Body of pancreas (tissue), 4 donors: ENCODE measurements at regions not wholly inside any gene's neighbourhood (a gene's known extent, or its start where the extent isn't known, plus 50 kb on each side); places are given as distances from the start of the nearest gene placed in this dataset.
"Not testable (repeated sequence)": the region's sequence is repeated elsewhere in the genome, so short reads cannot be mapped to it uniquely, and the experiment has no call there.

ENCODE experiments used
- ATAC-seq: fragments of 150-250 bp; one replicate; pipeline ENCODE4 v1.9.1; 2016
- DNase-seq, 4 donors: peaks; one replicate each; pipeline ENCODE4 v3.0.0-alpha.2; 2019
- H3K27ac ChIP-seq, 4 donors: fragments of 200-600 bp; sonication (generic); 1 replicate in 3 of 4; 2 replicates in 1 of 4; pipeline versions ENCODE4 v1.5.1 to v1.6.1; 2016 to 2019; ENCODE audit warnings: mild to moderate bottlenecking in 1 of 4, mixed read lengths in 1 of 4, moderate library complexity in 1 of 4
- H3K27me3 ChIP-seq, 2 donors: fragments of 200-600 bp; sonication (generic); one replicate each; pipeline ENCODE4 v1.6.0; 2016; ENCODE audit warnings: mild to moderate bottlenecking in 1 of 2
- H3K36me3 ChIP-seq, 2 donors: fragments of 200-600 bp; sonication (generic); replicated peaks in 1 of 2; 2 replicates each; pipeline ENCODE4 v1.5.1; 2016; ENCODE audit warnings: low read depth in 2 of 2; ENCODE audit not compliant: insufficient read depth in 1 of 2
- H3K4me1 ChIP-seq: fragments of 200-600 bp; sonication (generic); one replicate; pipeline ENCODE4 v1.6.0; 2016
- H3K4me3 ChIP-seq, 2 donors: fragments of 200-600 bp; sonication (generic); 1 replicate in 1 of 2; 2 replicates in 1 of 2; pipeline ENCODE4 v1.5.1; 2016 to 2019
- H3K9me3 ChIP-seq, 3 donors: fragments of 200-600 bp; sonication (generic); 1 replicate in 2 of 3; 2 replicates in 1 of 3; pipeline ENCODE4 v1.5.1; 2016
- POLR2A ChIP-seq, 3 donors: fragments of 450-650 bp; IDR thresholded peaks; one replicate each; pipeline ENCODE4 v1.6.1; 2016; ENCODE audit warnings: antibody characterized with exemption in 3 of 3, mild to moderate bottlenecking in 2 of 3
- WGBS, 2 donors: methylation state at CpG; one replicate each; pipeline ENCODE4 v1.1.5; 2017; 5-methylcytosine and 5-hydroxymethylcytosine counted together
- intact Hi-C: fragments of 100-400 bp; cut with DNase I; formaldehyde crosslinking; loops from one replicate; pipeline ENCODE4 v1.15.1; 2023
- TF ChIP-seq, protein P1 (sequence below), 7 experiments: fragments of 450-650 bp in 4 of 7; fragments of 200-600 bp in 3 of 7; sonication (generic) in 3 of 7; IDR thresholded peaks; one replicate each; pipeline ENCODE4 v1.5.1; 2016 to 2019; ENCODE audit warnings: antibody characterized with exemption in 7 of 7

- TF ChIP-seq, protein P1, sequence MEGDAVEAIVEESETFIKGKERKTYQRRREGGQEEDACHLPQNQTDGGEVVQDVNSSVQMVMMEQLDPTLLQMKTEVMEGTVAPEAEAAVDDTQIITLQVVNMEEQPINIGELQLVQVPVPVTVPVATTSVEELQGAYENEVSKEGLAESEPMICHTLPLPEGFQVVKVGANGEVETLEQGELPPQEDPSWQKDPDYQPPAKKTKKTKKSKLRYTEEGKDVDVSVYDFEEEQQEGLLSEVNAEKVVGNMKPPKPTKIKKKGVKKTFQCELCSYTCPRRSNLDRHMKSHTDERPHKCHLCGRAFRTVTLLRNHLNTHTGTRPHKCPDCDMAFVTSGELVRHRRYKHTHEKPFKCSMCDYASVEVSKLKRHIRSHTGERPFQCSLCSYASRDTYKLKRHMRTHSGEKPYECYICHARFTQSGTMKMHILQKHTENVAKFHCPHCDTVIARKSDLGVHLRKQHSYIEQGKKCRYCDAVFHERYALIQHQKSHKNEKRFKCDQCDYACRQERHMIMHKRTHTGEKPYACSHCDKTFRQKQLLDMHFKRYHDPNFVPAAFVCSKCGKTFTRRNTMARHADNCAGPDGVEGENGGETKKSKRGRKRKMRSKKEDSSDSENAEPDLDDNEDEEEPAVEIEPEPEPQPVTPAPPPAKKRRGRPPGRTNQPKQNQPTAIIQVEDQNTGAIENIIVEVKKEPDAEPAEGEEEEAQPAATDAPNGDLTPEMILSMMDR (IDR thresholded peaks at IDR 0.05), result no peak
- no peak for TF ChIP-seq POLR2A (IDR thresholded peaks at IDR 0.05)
- no peak overlapping the region for H3K4me3 ChIP-seq
- H3K4me1 ChIP-seq, result peaks cover 8% of the 10 kb centered on the region
- DNase-seq (no peak), ATAC-seq (no peak)
- no peaks in the 10 kb centered on the region for H3K36me3 ChIP-seq
- 83 to 88% methylated on average over 4 of the region's 4 CpGs for WGBS, 2 donors
- H3K9me3 ChIP-seq, result no peaks in the 10 kb centered on the region
- no peak overlapping the region for H3K27ac ChIP-seq
- intact Hi-C loops, result no loop called here
- no peaks in the 10 kb centered on the region for H3K27me3 ChIP-seq
Measured at GRCh38 chr9:6147846-6148245, 67.8 kb upstream of the IL33 start.

GRCh38 chr9:6144947-6145346 lies 70.7 kb upstream of the IL33 start:
- Histone ChIP-seq H3K27ac (no peak overlapping the region), H3K4me1 (peaks cover 13% of the 10 kb centered on the region), H3K4me3 (no peak overlapping the region), H3K36me3 (no peaks in the 10 kb centered on the region), H3K9me3 (no peaks in the 10 kb centered on the region), H3K27me3 (no peaks in the 10 kb centered on the region)
- TF ChIP-seq, protein P1 (IDR thresholded peaks at IDR 0.05), result no peak
- 82 to 94% methylated on average over 1 of the region's 1 CpG for WGBS, 2 donors
- DNase-seq, result no peak
- no peak for ATAC-seq
- intact Hi-C loops, result no loop called here

- TF ChIP-seq, protein P1 (IDR thresholded peaks at IDR 0.05), result peak in 2 of 7 experiments; percentile 8 to 19
- no peak for TF ChIP-seq POLR2A (IDR thresholded peaks at IDR 0.05)
- no peaks in the 10 kb centered on the region for H3K36me3 ChIP-seq
Measured at GRCh38 chr9:6142799-6143454, 72.7 kb upstream of the IL33 start.

DNA sequence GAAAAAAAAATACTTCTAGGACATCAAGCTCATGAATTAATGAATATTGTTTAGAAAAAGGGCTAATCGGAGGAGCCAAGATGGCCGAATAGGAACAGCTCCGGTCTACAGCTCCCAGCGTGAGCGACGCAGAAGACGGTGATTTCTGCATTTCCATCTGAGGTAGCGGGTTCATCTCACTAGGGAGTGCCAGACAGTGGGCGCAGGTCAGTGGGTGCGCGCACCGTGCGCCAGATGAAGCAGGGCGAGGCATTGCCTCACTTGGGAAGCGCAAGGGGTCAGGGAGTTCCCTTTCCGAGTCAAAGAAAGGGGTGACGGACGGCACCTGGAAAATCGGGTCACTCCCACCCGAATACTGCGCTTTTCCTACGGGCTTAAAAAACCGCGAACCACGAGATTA lies 79.8 kb upstream of the IL33 start:
- H3K4me1 ChIP-seq, DNase-seq, H3K9me3 ChIP-seq, intact Hi-C loops, H3K27me3 ChIP-seq, ATAC-seq, H3K27ac ChIP-seq, H3K4me3 ChIP-seq, H3K36me3 ChIP-seq: not testable (repeated sequence)
- 84 to 86% methylated on average over 12 to 18 of the region's 25 CpGs for WGBS, 2 donors

More at GRCh38 chr9:6142799-6143454, 72.7 kb upstream of the IL33 start:
- H3K4me1 ChIP-seq, result peaks cover 13% of the 10 kb centered on the region
- intact Hi-C loops, result no loop called here
- H3K27me3 ChIP-seq, result no peaks in the 10 kb centered on the region
- H3K9me3 ChIP-seq, result no peaks in the 10 kb centered on the region
- ATAC-seq (peak; percentile 67), DNase-seq (no peak)
- no peak overlapping the region for H3K4me3 ChIP-seq
- H3K27ac ChIP-seq, result peak overlapping the region in 3 of 4 donors; percentile 5 to 38 (median 36)

GRCh38 chr9:6134661-6135180 lies 80.9 kb upstream of the IL33 start:
- intact Hi-C loops, result no loop called here
- Histone ChIP-seq H3K27ac (no peak overlapping the region), H3K4me1 (no peaks in the 10 kb centered on the region), H3K27me3 (no peaks in the 10 kb centered on the region), H3K4me3 (no peak overlapping the region), H3K36me3 (no peaks in the 10 kb centered on the region), H3K9me3 (no peaks in the 10 kb centered on the region)
- 23 to 35% methylated on average over 2 of the region's 2 CpGs for WGBS, 2 donors
- DNase-seq, result no peak
- TF ChIP-seq, protein P1 (IDR thresholded peaks at IDR 0.05), result no peak
- TF ChIP-seq POLR2A (IDR thresholded peaks at IDR 0.05), result no peak
- no peak for ATAC-seq
